AG08396 (cell line): ENCODE measurements at regions not wholly inside any gene's neighbourhood (a gene's known extent, or its start where the extent isn't known, plus 50 kb on each side); places are given as distances from the start of the nearest gene placed in this dataset.
"Not testable (repeated sequence)": the region's sequence is repeated elsewhere in the genome, so short reads cannot be mapped to it uniquely, and the experiment has no call there.

ENCODE experiments used
- DNase-seq: peaks from one replicate; pipeline ENCODE4 v3.0.0; 2012; ENCODE audit warnings: low spot score, mixed read lengths

DNA sequence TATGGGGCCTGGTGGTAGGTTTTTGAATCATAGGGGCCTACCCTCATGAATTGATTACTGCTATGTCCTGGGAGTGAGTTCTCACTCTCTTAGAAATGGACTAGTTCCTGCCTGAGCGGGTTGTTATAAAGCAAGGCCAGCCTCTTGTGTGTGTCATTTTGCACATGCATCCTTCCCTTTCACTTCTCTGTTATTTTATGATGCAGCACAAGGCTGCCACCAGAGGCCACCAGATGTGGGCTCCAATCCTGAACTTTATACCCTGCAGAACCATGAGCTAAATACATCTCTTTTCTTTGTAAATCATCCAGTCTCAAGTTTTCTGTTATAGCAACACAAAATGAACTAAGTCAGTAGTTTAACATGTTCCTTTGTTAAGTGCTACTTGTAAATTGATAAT, 251.4 kb downstream of the BLID start:
- no peak for DNase-seq

DNA sequence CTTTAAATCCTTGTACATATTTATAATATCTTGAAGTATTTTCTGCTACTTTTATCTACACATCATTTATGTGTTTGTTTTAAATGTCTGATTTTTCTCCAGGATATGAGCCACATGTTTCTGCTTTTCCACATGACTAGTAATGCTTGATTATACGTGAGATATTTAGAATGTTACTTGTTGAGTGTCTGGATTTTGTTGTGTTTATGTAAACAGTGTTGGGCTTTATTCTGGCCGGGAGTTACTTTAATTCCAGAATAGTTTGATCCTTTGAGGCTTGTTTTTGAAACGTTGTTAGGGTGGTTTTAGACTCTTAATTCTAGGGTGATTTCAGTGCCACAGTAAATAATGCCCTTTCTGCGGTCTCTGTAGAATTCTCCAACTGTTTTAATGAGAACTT, 252.9 kb downstream of the BLID start:
- no peak for DNase-seq

DNA sequence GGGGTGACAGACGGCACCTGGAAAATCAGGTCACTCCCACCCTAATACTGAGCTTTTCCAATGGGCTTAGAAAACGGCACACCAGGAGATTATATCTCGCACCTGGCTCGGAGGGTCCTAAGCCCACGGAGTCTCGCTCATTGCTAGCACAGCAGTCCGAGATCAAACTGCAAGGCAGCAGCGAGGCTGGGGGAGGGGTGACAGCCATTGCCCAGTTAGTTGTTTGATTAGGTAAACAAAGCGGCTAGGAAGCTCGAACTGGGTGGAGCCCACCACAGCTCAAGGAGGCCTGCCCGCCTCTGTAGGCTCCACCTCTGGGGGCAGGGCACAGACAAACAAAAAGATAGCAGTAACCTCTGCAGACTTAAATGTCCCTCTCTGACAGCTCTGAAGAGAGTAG, 260.9 kb downstream of the BLID start:
- not testable (repeated sequence) for DNase-seq

DNA sequence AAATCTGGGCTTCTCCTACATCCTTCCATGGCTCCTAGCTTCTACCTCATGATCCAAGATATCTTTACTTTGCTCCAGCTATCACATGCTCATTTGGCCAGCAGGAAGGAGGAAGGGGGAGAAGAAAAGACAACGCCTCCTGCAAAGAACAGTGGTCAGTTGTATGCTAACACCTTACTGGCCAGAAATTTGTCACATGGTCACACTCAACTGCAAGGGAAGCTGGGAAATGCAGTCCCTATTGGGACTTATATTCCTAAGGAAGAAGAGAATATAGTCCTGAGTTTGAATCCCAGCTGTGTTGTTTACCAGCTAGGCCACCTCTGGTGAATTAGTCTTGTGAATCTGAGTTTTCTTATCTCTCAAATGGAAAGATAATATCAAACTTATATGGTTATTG, 272.0 kb downstream of the BLID start:
- DNase-seq, result no peak

DNA sequence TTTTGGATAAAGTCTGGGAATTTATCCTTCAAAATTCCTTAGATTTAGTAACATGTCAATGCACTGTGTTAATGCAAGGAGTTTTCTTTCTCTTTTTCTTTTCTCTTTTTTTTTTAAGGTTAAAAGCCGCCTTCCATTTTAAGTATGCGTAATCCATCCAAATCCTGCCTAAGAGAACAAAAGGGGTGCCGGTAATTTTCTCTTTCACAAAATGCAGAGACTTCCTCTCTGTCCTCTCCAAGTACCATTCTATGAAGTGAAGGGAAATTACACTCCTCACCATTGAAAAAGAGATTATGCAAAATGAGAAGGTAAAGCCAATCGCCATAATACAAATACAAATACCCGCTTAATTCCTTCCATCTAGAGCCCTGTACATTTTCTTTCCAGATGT, 273.8 kb downstream of the BLID start:
- DNase-seq, result no peak

DNA sequence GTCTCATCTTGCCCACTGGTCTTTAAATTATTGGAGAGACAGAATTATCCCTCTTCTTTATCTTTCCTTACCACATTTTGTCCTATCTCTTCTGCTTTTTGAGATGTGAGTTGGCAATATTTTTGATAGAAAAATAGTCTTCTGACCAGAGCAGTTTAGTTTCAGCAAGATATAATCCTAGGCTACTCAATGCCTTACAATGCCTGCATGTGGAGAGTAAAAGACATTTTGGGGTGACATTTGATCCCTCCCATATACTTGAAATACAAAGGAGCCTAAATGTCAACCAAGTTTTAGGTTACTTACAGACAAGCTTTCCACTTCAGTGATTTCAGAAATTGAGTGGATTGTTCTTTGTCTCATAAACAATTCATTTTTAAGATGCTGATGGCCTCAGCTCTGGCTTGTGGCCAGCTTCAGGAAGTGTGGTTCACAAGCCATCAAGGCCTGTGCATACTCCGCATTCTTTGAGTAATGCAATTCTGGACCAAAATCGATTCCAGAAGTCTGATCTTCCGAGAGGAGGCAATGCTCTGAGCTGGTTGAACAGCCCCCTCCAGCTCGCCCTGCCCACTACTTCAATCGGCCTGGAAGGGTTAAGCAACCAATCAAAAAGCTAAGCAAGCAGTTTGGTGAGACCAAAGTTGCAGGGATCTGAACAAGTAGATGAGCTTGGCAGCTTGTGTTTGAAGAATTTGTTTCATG, 274.4 kb downstream of the BLID start:
- DNase-seq, result peak; percentile 69

DNA sequence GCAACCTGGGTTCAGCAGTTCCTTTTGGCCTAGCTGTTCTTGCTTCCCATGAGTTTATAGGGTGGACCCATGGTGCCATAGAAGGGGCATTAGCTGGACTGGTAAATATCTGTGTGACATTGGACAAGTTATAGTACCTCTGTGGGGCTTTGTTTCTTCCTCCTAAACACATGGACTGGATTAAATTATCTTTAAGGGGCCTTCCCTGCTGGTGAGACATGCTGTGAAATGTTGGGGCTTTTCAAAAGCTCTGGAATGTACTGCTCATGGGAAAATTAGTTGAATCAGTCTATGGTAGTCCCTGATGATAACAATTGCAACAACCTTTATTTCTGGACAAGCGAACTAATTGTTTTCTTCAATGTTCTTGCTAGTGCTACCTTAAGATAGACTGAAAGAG, 276.2 kb downstream of the BLID start:
- no peak for DNase-seq

DNA sequence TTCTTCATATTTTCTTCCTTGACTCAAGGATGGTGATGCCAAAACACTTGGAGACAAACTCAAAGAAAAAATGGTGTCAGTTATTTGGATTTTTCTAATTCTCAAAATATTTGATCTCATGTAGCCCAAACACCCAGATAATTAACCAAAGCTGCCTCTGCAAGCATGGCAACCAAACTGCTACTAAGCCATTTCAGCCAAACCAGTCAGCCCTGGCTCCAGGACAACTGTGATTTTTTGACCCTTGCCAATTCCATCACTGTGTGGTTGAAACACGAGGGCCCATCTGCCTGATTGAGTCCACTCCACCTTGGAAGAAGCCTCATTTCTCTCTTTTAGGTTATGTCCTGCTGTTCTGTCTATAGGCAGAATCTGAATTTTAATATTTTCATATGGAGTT, 277.4 kb downstream of the BLID start:
- DNase-seq, result no peak

DNA sequence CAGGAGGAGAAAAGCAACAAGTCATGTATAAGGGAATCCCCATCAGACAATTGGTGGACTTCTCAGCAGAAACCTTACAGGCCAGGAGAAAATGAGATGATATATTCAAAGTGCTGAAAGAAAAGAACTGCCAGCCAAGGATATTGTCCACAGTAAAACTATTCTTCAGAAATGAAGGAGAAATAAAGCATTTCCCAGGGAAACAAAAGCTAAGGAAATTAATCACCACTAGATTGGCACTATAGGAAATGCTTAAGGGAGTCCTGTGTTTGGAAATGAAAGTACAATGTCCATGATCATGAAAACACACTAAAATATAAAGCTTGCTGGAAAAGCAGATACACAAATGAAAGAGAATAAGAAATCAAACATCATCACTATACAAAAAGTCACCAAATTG, 282.0 kb downstream of the BLID start:
- no peak for DNase-seq

DNA sequence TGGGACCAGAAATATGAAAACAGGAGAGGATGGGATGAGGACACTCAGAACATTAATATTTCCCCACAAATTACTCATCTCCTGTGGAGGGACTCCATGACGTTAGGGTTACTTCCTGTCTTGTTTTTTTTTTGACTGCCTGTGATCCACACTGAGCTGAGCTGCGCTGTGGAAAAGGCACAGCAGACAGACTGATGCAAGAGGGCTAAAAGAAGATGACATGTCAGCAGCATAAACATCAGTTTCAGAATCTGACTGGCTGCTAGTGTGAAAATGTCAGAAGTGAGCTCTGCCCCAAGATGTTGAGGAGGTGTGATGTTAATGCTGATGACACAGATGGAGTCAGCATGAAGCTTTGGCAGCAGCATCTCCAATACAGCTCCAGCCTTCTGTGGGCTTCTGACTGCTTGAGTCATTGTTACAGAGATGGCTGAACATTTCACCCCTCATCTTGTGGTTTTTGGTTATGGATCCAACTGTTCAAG, 286.8 kb downstream of the BLID start:
- DNase-seq, result peak; percentile 80

DNA sequence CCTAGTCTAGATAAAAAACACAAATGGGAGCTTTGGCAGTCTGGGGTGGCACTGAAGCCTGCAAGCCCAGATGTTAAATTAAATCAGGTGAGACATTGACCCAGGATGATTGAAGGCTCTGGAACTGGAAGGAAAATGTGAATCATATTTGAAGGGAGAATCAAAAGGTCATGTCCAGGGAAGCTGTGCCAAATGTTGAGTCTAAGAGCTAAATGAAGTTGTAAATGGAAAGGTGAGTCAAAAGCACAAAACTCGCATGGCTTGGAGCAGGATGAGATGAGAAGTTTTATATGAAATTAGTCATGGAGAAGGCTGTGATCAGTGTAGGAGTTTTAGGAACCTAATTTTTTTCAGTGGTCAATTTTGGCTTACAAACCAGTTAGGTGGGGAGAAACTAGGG, 301.1 kb downstream of the BLID start:
- peak; percentile 10 for DNase-seq

DNA sequence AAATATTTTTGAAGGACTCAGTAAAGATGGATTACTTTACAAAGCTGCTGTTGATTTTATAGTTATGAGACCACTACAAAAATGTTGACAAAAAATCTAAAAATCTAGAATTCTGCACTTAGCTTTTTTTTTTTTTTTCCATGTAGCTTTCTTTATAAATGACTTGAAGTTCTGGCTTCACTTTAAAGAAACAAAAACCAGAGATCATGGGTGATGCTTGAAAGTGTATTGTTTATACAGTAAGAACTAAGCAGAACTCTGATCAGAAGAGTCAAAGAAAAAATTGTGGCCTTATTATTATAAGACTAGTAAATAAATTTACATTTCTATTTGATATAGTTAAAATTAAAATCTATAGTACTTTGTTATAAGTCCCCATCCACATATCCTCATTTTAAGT, 301.7 kb downstream of the BLID start:
- DNase-seq, result no peak

DNA sequence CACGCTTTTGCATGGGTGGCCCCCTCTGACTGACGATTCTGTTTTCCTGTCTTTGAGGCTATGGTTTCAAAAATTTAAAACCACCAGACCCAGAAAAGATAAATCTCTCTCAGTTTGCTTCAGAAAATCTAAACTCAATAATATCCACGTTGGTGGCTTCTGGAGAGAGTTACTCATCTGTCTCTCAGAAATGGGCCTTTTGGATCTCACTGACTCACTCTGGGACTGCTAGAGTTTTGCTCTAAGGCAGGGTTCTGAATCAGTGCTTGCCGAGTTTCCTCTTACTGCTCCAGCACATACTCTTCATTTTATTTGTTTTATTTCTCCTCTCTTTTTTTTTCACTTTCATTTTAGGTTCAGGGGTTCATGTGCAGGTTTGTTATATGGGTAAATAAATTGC, 305.7 kb downstream of the BLID start:
- peak; percentile 79 for DNase-seq

DNA sequence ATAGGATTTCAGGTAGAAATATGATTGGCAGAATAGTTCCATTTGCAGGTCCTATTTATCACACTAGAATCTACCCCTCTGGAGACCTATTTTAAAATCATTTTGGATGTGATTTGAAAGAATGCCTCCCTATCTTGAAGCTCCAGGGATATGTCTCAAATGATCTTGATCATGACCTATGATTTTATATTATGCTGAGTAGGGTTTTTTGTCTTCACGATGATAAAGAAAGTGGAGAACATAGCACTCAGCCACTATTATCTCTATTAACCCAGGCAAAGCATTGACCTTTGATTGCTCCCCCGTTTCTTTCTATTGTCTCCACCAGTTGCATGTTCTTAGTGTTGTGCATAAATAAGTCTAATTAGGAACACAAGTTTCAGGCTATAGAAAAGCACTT, 307.9 kb downstream of the BLID start:
- DNase-seq, result no peak

DNA sequence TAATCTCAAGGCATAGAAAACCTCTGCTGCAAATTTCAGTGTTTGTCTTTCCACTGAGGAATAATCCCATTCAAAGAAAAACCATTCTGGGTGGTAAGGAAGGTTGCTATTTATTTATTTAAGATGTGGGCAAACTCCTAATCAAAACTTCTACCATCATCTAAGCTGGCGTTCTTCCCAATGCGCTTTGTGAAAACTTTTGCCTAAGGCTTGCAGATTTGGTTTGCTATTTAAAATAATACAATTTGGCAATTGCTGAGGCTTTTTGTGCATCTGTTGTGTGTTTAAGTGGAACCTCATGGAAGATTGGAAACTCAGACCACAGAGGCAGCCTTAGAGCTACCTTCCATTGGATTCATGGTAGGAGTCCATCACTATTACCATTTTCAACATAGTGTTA, 309.0 kb downstream of the BLID start:
- DNase-seq, result no peak

DNA sequence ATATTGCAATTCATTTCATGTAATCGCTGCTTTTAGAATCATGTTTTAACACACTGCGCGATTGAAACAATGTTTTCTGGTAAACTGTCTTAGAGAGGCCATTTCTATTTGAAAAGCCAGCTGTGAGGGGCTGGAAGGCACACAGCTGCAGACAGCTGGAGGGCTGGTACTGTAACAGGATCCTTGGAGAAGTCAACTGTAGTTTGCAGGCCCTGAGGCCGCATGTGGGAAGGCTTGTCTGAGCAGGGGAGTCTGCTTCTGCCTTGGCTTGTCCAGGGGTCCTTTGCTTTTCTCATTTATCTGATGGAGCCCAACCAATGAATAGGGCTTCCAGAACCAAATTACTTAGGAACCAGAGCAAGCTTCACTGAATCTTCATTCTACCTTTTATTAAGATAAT, 313.5 kb downstream of the BLID start:
- no peak for DNase-seq

DNA sequence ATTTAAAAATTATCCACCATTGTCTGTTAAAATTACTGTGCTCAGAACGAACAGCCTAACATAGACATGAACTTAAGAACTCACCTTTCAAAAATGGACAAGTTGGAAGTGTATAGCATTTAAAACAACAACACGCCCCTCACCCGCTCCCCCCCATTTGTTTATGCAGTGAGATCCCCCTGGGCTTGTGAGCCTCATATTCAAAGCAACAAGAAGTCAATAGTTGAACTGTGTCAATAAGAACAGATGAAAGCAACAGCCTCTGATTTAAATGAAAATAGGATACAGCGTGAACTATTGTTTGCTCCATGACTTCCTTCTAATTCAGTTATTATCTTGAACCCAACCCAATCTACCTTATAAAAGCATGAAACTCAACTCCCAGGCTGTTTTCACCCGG, 314.2 kb downstream of the BLID start:
- no peak for DNase-seq

DNA sequence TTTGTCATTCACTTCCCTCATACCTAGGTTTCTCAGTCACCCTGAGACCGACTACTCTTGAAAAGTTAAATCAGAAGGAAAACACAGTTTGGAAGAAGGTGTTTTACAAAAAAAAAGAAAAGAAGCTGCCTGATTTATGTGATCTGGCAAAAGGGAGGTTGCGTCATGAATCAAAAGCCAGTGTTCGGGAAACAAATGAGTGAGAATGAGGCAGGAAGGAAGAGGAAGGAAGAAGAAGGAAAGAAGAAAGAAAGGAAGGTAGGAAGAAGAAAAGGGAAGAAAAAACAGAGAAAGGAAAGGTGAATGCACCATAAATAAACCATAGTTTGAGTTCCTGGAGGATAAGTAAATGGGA, 314.6 kb downstream of the BLID start:
- DNase-seq, result no peak

DNA sequence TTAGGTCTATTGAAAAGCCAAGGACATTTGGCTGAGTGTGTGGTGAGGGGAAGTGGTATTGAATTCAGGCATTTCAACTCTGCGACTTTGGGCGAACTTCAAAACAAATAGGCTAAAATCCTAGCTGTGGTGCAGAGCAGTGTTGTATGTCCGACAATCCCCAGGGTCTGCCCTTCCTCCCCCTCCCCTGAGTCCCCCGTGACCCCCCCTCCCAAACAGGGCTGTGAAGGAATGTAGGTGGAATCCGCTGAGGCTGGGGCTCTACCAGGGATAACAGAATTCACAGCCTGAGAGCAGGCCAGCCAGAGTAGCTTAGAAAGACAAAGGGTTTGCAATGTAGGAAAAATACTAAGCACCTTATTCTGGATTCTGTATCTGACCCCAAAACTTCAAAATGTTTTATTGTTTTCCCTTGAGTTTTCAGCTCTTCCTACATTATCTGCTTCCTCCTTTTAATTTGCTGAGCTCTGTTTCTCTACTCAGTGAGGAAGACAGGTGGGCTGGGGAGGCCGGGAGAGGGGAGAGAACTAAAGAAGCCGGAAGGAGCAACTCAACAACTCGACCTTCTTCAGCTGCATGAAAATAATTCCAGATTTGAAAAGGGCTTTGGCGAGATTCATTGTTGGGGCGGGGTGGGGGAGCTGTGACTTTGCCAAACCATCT, 315.2 kb downstream of the BLID start:
- no peak for DNase-seq

DNA sequence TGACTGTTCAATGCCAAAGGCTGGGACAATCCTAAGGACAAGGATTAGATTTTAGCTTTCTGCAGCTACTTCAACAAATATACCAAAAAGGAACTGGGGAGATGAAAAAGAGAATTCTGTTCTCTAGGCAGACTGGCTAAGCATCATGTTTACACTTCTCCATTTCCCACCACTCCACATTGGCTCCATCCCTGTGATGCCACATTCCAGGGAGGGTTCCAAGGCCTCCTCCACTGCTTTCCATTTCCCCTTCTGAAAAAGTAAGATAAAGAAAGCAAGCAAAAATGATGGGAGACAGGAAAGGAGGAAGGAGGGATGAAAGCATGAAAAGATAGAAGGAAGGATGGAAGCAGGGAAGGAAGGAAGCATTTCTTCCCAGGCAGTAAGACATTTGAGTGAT, 315.8 kb downstream of the BLID start:
- DNase-seq, result no peak

DNA sequence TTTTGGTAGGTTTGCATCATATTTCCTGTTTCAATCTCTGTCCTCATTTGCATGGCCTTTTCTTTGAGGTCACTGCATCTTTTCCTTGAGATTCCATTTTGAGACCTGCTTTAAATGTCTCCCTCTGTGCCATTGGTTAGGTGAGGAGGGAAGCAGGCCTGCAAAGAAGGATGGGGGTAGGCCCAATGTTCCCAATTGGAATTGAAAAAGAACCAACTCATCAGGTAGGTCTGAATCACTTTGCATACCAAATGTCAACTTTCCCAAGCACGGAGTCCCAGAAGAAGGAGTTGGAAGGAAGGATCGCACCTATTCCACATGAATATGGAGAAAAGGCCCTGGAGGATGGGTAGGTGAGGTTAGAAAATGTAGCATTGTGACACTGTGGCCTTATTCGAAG, 318.5 kb downstream of the BLID start:
- DNase-seq, result no peak

DNA sequence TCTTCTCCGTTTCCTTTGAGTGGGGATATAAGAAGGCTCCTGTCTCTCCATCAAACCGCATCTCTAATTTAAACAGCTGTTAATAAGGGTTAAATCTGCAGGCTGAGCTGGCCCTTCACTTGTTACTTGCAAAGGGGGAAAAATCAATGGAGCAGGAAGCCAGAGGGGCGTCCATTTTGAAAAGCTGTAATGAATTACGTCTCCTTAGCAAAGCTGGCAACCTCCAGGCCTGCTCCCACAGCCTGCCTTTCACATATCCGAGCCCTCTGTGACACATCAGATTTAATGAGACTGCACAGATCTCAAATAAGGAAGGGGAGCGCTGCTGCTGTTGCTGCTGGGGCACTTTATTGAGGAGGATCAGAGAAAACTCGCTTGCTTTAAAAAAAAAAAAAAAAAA, 320.8 kb downstream of the BLID start:
- DNase-seq, result no peak

DNA sequence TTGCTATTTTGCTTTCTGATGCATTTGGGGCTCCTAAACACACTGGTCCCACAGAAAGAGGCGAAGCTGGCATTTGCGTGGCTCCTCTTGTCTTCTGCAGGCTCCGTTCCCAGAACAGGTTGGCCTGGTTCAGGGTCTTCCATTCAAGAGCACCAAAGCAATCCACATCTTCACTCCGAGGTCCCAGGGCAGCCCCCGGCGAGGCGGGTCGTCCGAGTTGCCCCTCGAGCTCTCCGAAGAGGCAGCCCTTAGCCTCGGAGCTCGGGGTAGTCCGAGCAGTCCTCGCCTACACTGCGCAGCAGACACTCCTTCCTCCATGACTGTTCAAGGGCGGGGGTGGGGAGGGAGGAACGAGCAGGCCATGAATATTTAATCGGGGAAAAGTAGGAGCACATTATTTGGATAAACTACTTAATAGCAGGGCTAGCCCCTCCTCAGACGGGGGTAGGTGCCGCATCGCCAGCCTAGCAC, 321.3 kb downstream of the BLID start:
- DNase-seq, result no peak

DNA sequence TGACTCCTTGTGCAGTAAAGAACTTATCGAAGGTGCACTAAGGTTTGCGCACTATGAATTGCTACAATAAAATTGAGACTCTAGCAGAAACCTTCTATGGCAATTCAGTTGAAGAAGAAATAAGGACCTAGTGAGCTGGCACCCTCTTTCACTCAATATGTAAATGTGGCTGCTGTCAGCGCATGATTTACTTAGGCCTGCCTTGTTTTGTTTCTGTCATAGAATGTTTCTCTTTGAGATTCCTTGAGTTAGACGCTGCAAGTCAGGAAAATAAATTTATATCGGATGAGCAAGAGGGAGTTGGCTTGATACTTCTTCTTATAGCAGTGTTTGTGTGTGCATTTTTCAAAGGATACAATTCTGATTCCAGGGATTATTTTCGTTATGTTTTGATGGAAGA, 322.1 kb downstream of the BLID start:
- DNase-seq, result no peak
